ENCODE measurements at regions not wholly inside any gene's neighbourhood (a gene's known extent, or its start where the extent isn't known, plus 50 kb on each side); places are given as distances from the start of the nearest gene placed in this dataset.

DNA sequence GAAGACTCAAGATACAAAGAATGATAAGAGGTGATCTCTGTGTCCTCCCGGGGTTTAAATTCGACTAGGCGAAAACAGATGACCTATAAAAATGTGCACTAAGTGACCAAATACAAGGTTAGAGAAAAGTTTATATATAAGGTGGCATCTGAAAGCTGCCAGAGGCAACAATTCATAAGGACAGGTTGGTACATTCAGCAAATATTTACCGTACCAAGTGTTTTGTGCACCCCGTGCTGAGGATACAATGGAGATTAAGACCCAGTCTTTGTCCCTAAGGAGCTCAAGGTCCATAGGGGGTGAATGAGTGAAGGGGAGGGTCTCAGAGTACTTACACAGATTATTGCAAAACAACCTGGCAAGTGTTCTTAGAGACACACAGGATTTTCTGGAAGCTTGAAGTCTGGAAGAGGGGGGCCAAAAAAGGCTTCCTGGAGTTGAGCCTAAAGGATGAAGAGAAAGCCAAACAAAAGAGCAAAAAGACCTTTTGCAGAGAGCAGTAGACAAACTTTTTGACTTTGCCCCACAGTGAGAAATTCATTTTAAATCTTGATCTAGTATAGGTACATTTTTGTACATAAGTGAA is 71.4 kb upstream of the LRIG1 start:
- intact Hi-C loops (cut with DNase I; ENCODE audit: low total_unique reads), result no loop called here
- no peaks in the 10 kb centered on the region for H3K4me1 ChIP-seq
- no peak overlapping the region for H3K4me3 ChIP-seq
- 86 to 91% (median 87%) methylated on average over 5 of the region's 5 CpGs for WGBS, 5 donors
- no peak for DNase-seq
- TF ChIP-seq POLR2A (IDR thresholded peaks at IDR 0.05) (no peak), POLR2AphosphoS5 (IDR thresholded peaks at IDR 0.05) (no peak), CTCF (IDR thresholded peaks at IDR 0.05 in 8 of 11, conservative IDR thresholded peaks at IDR 0.05 in 3 of 11) (no peak)
- H3K36me3 ChIP-seq, result no peaks in the 10 kb centered on the region
- no peaks in the 10 kb centered on the region for H3K9me3 ChIP-seq
- no peak overlapping the region for H3K27ac ChIP-seq
- peaks cover 0 to 58% (median 0%) of the 10 kb centered on the region in 7 donors for H3K27me3 ChIP-seq (replicated peaks in 1 of 7)

DNA sequence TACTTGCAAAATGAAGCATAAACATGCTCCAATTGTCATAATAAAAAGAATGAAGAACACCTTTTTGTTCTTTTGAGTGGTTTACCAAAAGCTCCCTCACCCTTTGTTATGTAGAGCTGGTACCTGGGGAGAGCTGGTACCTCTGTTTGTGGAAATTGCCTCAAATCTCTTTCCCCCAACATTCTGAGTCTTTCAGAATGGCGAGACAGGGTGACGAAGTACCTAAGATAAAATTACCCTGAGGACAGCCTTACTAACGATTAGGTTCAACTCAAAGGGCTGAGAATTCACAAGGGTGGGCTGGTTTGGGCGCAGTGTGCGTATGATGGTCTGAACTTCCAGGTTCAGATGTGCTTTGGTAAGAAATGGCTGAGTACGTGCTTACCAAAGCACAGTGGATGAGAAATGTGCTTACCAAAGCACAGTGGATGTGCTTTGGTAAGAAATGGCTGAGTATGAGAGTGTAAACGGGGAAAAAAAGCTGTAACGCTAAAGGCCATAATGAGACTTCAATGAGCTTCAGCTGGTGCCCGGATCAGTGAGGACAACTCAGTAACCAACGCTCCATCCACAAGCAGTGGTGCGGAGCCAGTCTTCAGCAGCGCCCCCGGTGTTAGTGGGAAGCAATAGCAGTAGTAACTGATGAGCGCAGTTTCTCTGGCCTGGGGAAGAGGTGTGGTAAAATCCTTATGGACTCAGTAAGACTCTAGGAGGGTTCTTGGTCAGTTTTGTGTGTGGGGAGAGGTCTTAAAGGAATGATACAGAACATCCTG is 72.3 kb upstream of the LRIG1 start:
- Histone ChIP-seq H3K27me3 (replicated peaks in 1 of 7) (peaks cover 0 to 67% (median 0%) of the 10 kb centered on the region in 7 donors), H3K36me3 (no peaks in the 10 kb centered on the region), H3K27ac (no peak overlapping the region), H3K4me3 (no peak overlapping the region), H3K9me3 (no peaks in the 10 kb centered on the region), H3K4me1 (no peaks in the 10 kb centered on the region)
- DNase-seq, result no peak
- TF ChIP-seq POLR2AphosphoS5 (IDR thresholded peaks at IDR 0.05) (no peak), POLR2A (IDR thresholded peaks at IDR 0.05) (no peak), CTCF (IDR thresholded peaks at IDR 0.05 in 8 of 11, conservative IDR thresholded peaks at IDR 0.05 in 3 of 11) (no peak)
- intact Hi-C loops (cut with DNase I; ENCODE audit: low total_unique reads), result no loop called here
- WGBS, 5 donors, result 70 to 77% (median 72%) methylated on average over 14 of the region's 14 CpGs

- Histone ChIP-seq H3K27ac (no peak overlapping the region), H3K36me3 (no peaks in the 10 kb centered on the region), H3K9me3 (peaks cover 0 to 9% (median 6%) of the 10 kb centered on the region in 8 donors), H3K27me3 (replicated peaks in 1 of 7) (peaks cover 0 to 77% (median 0%) of the 10 kb centered on the region in 7 donors), H3K4me3 (no peak overlapping the region), H3K4me1 (no peaks in the 10 kb centered on the region)
- intact Hi-C loops (cut with DNase I; ENCODE audit: low total_unique reads), result no loop called here
- WGBS, 5 donors, result 69 to 73% (median 71%) methylated on average over 2 of the region's 2 CpGs
- no peak for TF ChIP-seq POLR2A (IDR thresholded peaks at IDR 0.05)
- TF ChIP-seq POLR2AphosphoS5 (IDR thresholded peaks at IDR 0.05), result no peak
- no peak for TF ChIP-seq CTCF (IDR thresholded peaks at IDR 0.05 in 8 of 11, conservative IDR thresholded peaks at IDR 0.05 in 3 of 11)
- no peak for DNase-seq
These were observed 73.3 kb upstream of the LRIG1 start for GRCh38 chr3:66574091-66574490.

GRCh38 chr3:66577426-66578203 is 76.8 kb upstream of the LRIG1 start:
- no peak for TF ChIP-seq CTCF (IDR thresholded peaks at IDR 0.05 in 8 of 11, conservative IDR thresholded peaks at IDR 0.05 in 3 of 11)
- no peak for TF ChIP-seq POLR2A (IDR thresholded peaks at IDR 0.05)
- no peak for TF ChIP-seq POLR2AphosphoS5 (IDR thresholded peaks at IDR 0.05)
- Histone ChIP-seq H3K36me3 (no peaks in the 10 kb centered on the region), H3K4me1 (peaks cover 0 to 6% (median 0%) of the 10 kb centered on the region in 6 donors), H3K4me3 (no peak overlapping the region), H3K9me3 (peaks cover 0 to 13% (median 8%) of the 10 kb centered on the region in 8 donors), H3K27me3 (replicated peaks in 1 of 7) (peaks cover 0 to 85% (median 0%) of the 10 kb centered on the region in 7 donors), H3K27ac (no peak overlapping the region)
- WGBS, 5 donors, result 69 to 82% (median 78%) methylated on average over 7 of the region's 7 CpGs
- intact Hi-C loops (cut with DNase I; ENCODE audit: low total_unique reads), result no loop called here
- DNase-seq, result no peak

All from spleen (tissue), 11 donors.